K562 (cell line): ENCODE measurements at regions not wholly inside any gene's neighbourhood (a gene's known extent, or its start where the extent isn't known, plus 50 kb on each side); places are given as distances from the start of the nearest gene placed in this dataset.

ENCODE experiments used
- ATAC-seq: fragments of 200-7000 bp; cut with Tn5 transposase; 3 replicates; pipeline ENCODE4 v1.9.1; 2020; ENCODE audit warnings: moderate library complexity
- BruUV-seq: library from RNA; stranded (reverse); fragments of 400-500 nt; replicated peaks from 2 replicates; lab custom pipeline; 2021; lab: Mats Ljungman, UMichigan
- CTCF ChIA-PET: fragments of 300-600 bp; formaldehyde crosslinking; extraction: SDS; loops from one replicate; lab custom pipeline; 2021; ENCODE audit warnings: low intra/inter-chr PET ratio; lab: Yijun Ruan, JAX
- POLR2A ChIA-PET: fragments of 300-600, 350-650 bp; sonication (Branson Sonifier 250); formaldehyde crosslinking; extraction: SDS; loops from one replicate; lab custom pipeline; 2021; ENCODE audit warnings: antibody characterized with exemption, inconsistent platforms; lab: Yijun Ruan, JAX
- DNase-seq, 4 experiments: peaks; one replicate each; pipeline versions ENCODE4 v3.0.0 to v3.0.0-alpha.2; 2011 to 2018; ENCODE audit warnings: low spot score in 3 of 4, mixed read lengths in 3 of 4; ENCODE audit errors: extremely low read depth in 1 of 4
- FAIRE-seq: peaks from 2 replicates; lab custom pipeline; 2011; peaks lifted over from hg19 to GRCh38; lab: Jason Lieb, UNC
- H2AFZ ChIP-seq: 2 replicates; pipeline ENCODE4 v1.6.0; 2011; ENCODE audit warnings: low read depth, low read length, control low read depth, inconsistent platforms
- H3K27ac ChIP-seq: fragments of 200-600 bp; 3 replicates; pipeline ENCODE4 v1.8.0; 2011; ENCODE audit warnings: low read depth, mild to moderate bottlenecking, control low read depth, inconsistent platforms, low read length, moderate library complexity, mixed read lengths; ENCODE audit errors: extremely low read depth
- H3K27me3 ChIP-seq, 2 experiments: fragments of 300-600 bp in 1 of 2; 2 replicates in 1 of 2; 3 replicates in 1 of 2; pipeline versions ENCODE4 v1.6.0 to v1.8.0; 2011; ENCODE audit warnings: inconsistent platforms in 2 of 2, low read length in 2 of 2, mild to moderate bottlenecking in 1 of 2, mixed read lengths in 1 of 2, moderate library complexity in 1 of 2; ENCODE audit not compliant: control insufficient read depth in 2 of 2, insufficient read depth in 2 of 2
- H3K36me3 ChIP-seq: fragments of 300-600 bp; 3 replicates; pipeline ENCODE4 v1.8.0; 2011; ENCODE audit warnings: mild to moderate bottlenecking, low read length, inconsistent platforms; ENCODE audit not compliant: control insufficient read depth, insufficient read depth
- H3K4me1 ChIP-seq, 2 experiments: fragments of 200-600 bp in 1 of 2; replicated peaks in 1 of 2; 2 replicates in 1 of 2; 3 replicates in 1 of 2; pipeline versions ENCODE4 v1.5.1 to v1.8.0; 2011; ENCODE audit warnings: inconsistent platforms in 2 of 2, low read length in 2 of 2, mild to moderate bottlenecking in 1 of 2, mixed read lengths in 1 of 2, moderate library complexity in 1 of 2; ENCODE audit not compliant: control insufficient read depth in 2 of 2, insufficient read depth in 2 of 2
- H3K4me2 ChIP-seq: 2 replicates; pipeline ENCODE4 v1.6.1; 2011; ENCODE audit warnings: low read length, control low read depth, inconsistent platforms, mixed read lengths; ENCODE audit not compliant: insufficient read depth
- H3K4me3 ChIP-seq: fragments of 200-600 bp; sonication (generic), shearing (Covaris generic); 2 replicates; pipeline ENCODE4 v1.5.1; 2016; ENCODE audit warnings: control low read depth, inconsistent platforms
- H3K79me2 ChIP-seq: fragments of 200-600 bp; 3 replicates; pipeline ENCODE4 v1.8.0; 2011; ENCODE audit warnings: low read length, inconsistent platforms; ENCODE audit not compliant: control insufficient read depth, insufficient read depth
- H3K9ac ChIP-seq, 2 experiments: 2 replicates each; pipeline versions ENCODE4 v1.6.0 to v1.6.1; 2011; ENCODE audit warnings: low read depth in 2 of 2, low read length in 2 of 2, control low read depth in 1 of 2, inconsistent platforms in 1 of 2, mild to moderate bottlenecking in 1 of 2, mixed read lengths in 1 of 2; ENCODE audit not compliant: insufficient read depth in 1 of 2
- H3K9me1 ChIP-seq: one replicate; pipeline ENCODE4 v1.6.0; 2011; ENCODE audit warnings: inconsistent platforms, mild to moderate bottlenecking, low read length, moderate library complexity; ENCODE audit not compliant: control insufficient read depth, insufficient read depth
- H3K9me3 ChIP-seq: replicated peaks from 2 replicates; pipeline ENCODE4 v1.5.1; 2011; ENCODE audit warnings: low read depth, low read length, inconsistent platforms; ENCODE audit not compliant: control insufficient read depth, insufficient read depth
- H4K20me1 ChIP-seq: replicated peaks from 2 replicates; pipeline ENCODE4 v1.6.1; 2011; ENCODE audit warnings: low read length, inconsistent platforms, mixed read lengths; ENCODE audit not compliant: control insufficient read depth, insufficient read depth
- ARNT ChIP-seq, 2 experiments: fragments of 450-650 bp; IDR thresholded peaks; 2 replicates each; pipeline ENCODE4 v1.6.1; 2016; ENCODE audit warnings: mild to moderate bottlenecking in 1 of 2
- TRIM25 ChIP-seq: fragments of 450-650 bp; IDR thresholded peaks from 2 replicates; pipeline ENCODE4 v1.7.0; 2016; ENCODE audit warnings: borderline replicate concordance
- ZNF57 ChIP-seq: fragments of 450-650 bp; formaldehyde crosslinking; IDR thresholded peaks from 2 replicates; pipeline ENCODE4 v1.4.0; 2020; ENCODE audit warnings: mild to moderate bottlenecking, moderate library complexity
- ZNF586 ChIP-seq: fragments of 450-650 bp; formaldehyde crosslinking; conservative IDR thresholded peaks from 2 replicates; pipeline ENCODE4 v1.4.0; 2020; ENCODE audit warnings: mild to moderate bottlenecking, moderate library complexity
- ZNF717 ChIP-seq: fragments of 250-450 bp; sonication (Bioruptor Pico); IDR thresholded peaks from 2 replicates; pipeline ENCODE4 v1.5.0; 2021
- WGBS: fragments of 100-300 bp; shearing (Covaris generic); methylation state at CpG from one replicate; pipeline ENCODE4 v1.1.6; 2016; ENCODE audit warnings: low coverage, mixed read lengths; ENCODE audit not compliant: insufficient coverage; ENCODE audit errors: missing lambda C conversion rate; 5-methylcytosine and 5-hydroxymethylcytosine counted together
- in situ Hi-C: fragments of 300-500 bp; cut with MboI; formaldehyde crosslinking; loops from 4 replicates; pipeline ENCODE4 v1.15.0; 2018; ENCODE audit warnings: inconsistent platforms, mixed read lengths
- intact Hi-C: fragments of 100-400 bp; cut with micrococcal nuclease; formaldehyde crosslinking; loops from 2 replicates; pipeline ENCODE4 v1.14.2; 2022

- Histone ChIP-seq H4K20me1 (no peaks in the 10 kb centered on the region), H3K36me3 (no peaks in the 10 kb centered on the region), H3K4me1 (no peaks in the 10 kb centered on the region), H3K27me3 (no peaks in the 10 kb centered on the region), H3K4me2 (no peak overlapping the region), H3K9me1 (no peaks in the 10 kb centered on the region), H3K27ac (no peak overlapping the region), H2AFZ (no peak overlapping the region), H3K4me3 (no peak overlapping the region), H3K9ac (no peak overlapping the region), H3K9me3 (no peaks in the 10 kb centered on the region), H3K79me2 (no peaks in the 10 kb centered on the region)
- ATAC-seq (no peak), FAIRE-seq (no peak), DNase-seq (no peak)
- POLR2A ChIA-PET = no interaction called here
- CTCF ChIA-PET = no interaction called here
- no peak for TF ChIP-seq ZNF717 (CRISPR knock-in tag)
- intact Hi-C loops = no loop called here
- BruUV-seq = no TSS peak
- 9% methylated on average over 1 of the region's 2 CpGs for WGBS
- in situ Hi-C loops = no loop called here
Observed at GRCh38 chrX:147693511-147693910, 218.2 kb upstream of the FMR1 start.

DNA sequence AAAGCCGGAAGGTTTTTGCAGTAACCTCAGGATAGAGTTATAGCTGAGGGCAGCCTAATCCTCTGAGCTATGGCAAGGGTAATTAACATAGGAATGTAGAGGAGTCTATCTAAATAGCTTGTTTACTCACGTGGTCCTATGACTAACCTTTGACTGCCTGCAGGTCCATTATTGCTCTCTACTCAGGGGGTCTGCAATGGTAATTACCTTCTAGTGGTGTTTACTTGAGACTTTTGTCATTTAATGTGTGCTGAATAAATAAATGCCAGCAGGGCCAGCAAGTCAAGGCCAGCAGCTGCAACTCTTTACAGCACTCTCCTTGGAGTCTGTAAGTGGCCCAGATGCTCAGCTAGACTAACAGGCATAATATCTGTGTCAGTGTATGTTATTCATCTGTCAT, 212.7 kb upstream of the FMR1 start:
- in situ Hi-C loops = no loop called here
- no peak for DNase-seq
- TF ChIP-seq ARNT (IDR thresholded peaks at IDR 0.05) = no peak
- TF ChIP-seq ZNF57 (CRISPR knock-in tag) = no peak
- TF ChIP-seq TRIM25 = no peak
- no peak for TF ChIP-seq ZNF586 (CRISPR knock-in tag)
- Histone ChIP-seq H3K36me3 (no peaks in the 10 kb centered on the region), H3K4me1 (no peaks in the 10 kb centered on the region), H3K9ac (no peak overlapping the region), H3K79me2 (no peaks in the 10 kb centered on the region), H3K9me3 (no peaks in the 10 kb centered on the region), H3K4me2 (no peak overlapping the region), H3K9me1 (no peaks in the 10 kb centered on the region), H3K27ac (no peak overlapping the region), H3K4me3 (no peak overlapping the region), H4K20me1 (no peaks in the 10 kb centered on the region), H3K27me3 (no peaks in the 10 kb centered on the region), H2AFZ (no peak overlapping the region)
- 0% methylated on average over 2 of the region's 2 CpGs for WGBS
- intact Hi-C loops = no loop called here
- ChIA-PET CTCF (no interaction called here), POLR2A (no interaction called here)
- FAIRE-seq = no peak
- no TSS peak for BruUV-seq
- no peak for ATAC-seq
